Lower leg skin (tissue), 3 donors: ENCODE measurements at regions not wholly inside any gene's neighbourhood (a gene's known extent, or its start where the extent isn't known, plus 50 kb on each side); places are given as distances from the start of the nearest gene placed in this dataset.

Source experiments
- POLR2A ChIP-seq, 2 donors: fragments of 450-650 bp; IDR thresholded peaks; one replicate each; pipeline ENCODE4 v1.6.1; 2016 to 2017; ENCODE audit warnings: antibody characterized with exemption in 2 of 2, mild to moderate bottlenecking in 1 of 2, moderate library complexity in 1 of 2
- TF ChIP-seq, protein P1 (sequence below), 3 donors: fragments of 450-650 bp; IDR thresholded peaks; one replicate each; pipeline ENCODE4 v1.5.1; 2016; ENCODE audit warnings: antibody characterized with exemption in 3 of 3, mild to moderate bottlenecking in 3 of 3, moderate library complexity in 2 of 3

- TF ChIP-seq, protein P1, sequence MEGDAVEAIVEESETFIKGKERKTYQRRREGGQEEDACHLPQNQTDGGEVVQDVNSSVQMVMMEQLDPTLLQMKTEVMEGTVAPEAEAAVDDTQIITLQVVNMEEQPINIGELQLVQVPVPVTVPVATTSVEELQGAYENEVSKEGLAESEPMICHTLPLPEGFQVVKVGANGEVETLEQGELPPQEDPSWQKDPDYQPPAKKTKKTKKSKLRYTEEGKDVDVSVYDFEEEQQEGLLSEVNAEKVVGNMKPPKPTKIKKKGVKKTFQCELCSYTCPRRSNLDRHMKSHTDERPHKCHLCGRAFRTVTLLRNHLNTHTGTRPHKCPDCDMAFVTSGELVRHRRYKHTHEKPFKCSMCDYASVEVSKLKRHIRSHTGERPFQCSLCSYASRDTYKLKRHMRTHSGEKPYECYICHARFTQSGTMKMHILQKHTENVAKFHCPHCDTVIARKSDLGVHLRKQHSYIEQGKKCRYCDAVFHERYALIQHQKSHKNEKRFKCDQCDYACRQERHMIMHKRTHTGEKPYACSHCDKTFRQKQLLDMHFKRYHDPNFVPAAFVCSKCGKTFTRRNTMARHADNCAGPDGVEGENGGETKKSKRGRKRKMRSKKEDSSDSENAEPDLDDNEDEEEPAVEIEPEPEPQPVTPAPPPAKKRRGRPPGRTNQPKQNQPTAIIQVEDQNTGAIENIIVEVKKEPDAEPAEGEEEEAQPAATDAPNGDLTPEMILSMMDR (IDR thresholded peaks at IDR 0.05), result no peak
- no peak for TF ChIP-seq POLR2A (IDR thresholded peaks at IDR 0.05)
These were observed 80.3 kb upstream of the HAAO start for GRCh38 chr2:42872721-42873120.
